ENCODE measurements at regions not wholly inside any gene's neighbourhood (a gene's known extent, or its start where the extent isn't known, plus 50 kb on each side); places are given as distances from the start of the nearest gene placed in this dataset.

- no peak overlapping the region for H2AFZ ChIP-seq
- H3K9me3 Mint-ChIP-seq, result no peaks in the 10 kb centered on the region
- DNase-seq (ENCODE audit: low spot score), result no peak
- no peak for ATAC-seq
- H3K27ac ChIP-seq (ENCODE audit: low read depth), result no peak overlapping the region
- H3K4me1 ChIP-seq (ENCODE audit: insufficient read depth), result no peaks in the 10 kb centered on the region
- 0 out of 2 replicates have a peak, but pooled peaks cover 11% of the 10 kb centered on the region for H3K9me2 ChIP-seq (ENCODE audit: insufficient read depth)
- H3K36me3 ChIP-seq (ENCODE audit: insufficient read depth), result no peaks in the 10 kb centered on the region
- no peak overlapping the region for H3K4me2 ChIP-seq
- no peak overlapping the region for H3K27ac Mint-ChIP-seq
- H3K27me3 Mint-ChIP-seq (ENCODE audit: insufficient read depth, low read depth, poor library complexity), result peaks cover 2% of the 10 kb centered on the region
- H3F3A ChIP-seq (replicated peaks; ENCODE audit: low read depth), result no peaks in the 10 kb centered on the region
- no peaks in the 10 kb centered on the region for H4K20me1 ChIP-seq (replicated peaks; ENCODE audit: insufficient read depth)
- H3K4me3 Mint-ChIP-seq, result no peak overlapping the region
- H3K4me1 Mint-ChIP-seq, result peaks cover 6% of the 10 kb centered on the region
- no peak overlapping the region for H3K4me3 ChIP-seq
- TF ChIP-seq POLR2AphosphoS5 (IDR thresholded peaks at IDR 0.05; ENCODE audit: low read depth) (no peak), CREB1 (CRISPR knock-in tag; IDR thresholded peaks at IDR 0.05; ENCODE audit: low read depth) (no peak), ZNF331 (CRISPR knock-in tag; IDR thresholded peaks at IDR 0.05; ENCODE audit: low read depth) (no peak), EZH2phosphoT487 (IDR thresholded peaks at IDR 0.05; ENCODE audit: unreplicated experiment) (no peak), ZNF114 (CRISPR knock-in tag; IDR thresholded peaks at IDR 0.05) (no peak), STAT1 (IDR thresholded peaks at IDR 0.05; ENCODE audit: unreplicated experiment) (no peak), EZH2 (IDR thresholded peaks at IDR 0.05; ENCODE audit: low read depth, unreplicated experiment) (no peak), JUNB (IDR thresholded peaks at IDR 0.05; ENCODE audit: unreplicated experiment) (no peak), CTCF (conservative IDR thresholded peaks at IDR 0.05; ENCODE audit: low read depth in 2 of 2) (no peak), ETS1 (IDR thresholded peaks at IDR 0.05) (no peak)
- TF ChIP-seq, protein P1, sequence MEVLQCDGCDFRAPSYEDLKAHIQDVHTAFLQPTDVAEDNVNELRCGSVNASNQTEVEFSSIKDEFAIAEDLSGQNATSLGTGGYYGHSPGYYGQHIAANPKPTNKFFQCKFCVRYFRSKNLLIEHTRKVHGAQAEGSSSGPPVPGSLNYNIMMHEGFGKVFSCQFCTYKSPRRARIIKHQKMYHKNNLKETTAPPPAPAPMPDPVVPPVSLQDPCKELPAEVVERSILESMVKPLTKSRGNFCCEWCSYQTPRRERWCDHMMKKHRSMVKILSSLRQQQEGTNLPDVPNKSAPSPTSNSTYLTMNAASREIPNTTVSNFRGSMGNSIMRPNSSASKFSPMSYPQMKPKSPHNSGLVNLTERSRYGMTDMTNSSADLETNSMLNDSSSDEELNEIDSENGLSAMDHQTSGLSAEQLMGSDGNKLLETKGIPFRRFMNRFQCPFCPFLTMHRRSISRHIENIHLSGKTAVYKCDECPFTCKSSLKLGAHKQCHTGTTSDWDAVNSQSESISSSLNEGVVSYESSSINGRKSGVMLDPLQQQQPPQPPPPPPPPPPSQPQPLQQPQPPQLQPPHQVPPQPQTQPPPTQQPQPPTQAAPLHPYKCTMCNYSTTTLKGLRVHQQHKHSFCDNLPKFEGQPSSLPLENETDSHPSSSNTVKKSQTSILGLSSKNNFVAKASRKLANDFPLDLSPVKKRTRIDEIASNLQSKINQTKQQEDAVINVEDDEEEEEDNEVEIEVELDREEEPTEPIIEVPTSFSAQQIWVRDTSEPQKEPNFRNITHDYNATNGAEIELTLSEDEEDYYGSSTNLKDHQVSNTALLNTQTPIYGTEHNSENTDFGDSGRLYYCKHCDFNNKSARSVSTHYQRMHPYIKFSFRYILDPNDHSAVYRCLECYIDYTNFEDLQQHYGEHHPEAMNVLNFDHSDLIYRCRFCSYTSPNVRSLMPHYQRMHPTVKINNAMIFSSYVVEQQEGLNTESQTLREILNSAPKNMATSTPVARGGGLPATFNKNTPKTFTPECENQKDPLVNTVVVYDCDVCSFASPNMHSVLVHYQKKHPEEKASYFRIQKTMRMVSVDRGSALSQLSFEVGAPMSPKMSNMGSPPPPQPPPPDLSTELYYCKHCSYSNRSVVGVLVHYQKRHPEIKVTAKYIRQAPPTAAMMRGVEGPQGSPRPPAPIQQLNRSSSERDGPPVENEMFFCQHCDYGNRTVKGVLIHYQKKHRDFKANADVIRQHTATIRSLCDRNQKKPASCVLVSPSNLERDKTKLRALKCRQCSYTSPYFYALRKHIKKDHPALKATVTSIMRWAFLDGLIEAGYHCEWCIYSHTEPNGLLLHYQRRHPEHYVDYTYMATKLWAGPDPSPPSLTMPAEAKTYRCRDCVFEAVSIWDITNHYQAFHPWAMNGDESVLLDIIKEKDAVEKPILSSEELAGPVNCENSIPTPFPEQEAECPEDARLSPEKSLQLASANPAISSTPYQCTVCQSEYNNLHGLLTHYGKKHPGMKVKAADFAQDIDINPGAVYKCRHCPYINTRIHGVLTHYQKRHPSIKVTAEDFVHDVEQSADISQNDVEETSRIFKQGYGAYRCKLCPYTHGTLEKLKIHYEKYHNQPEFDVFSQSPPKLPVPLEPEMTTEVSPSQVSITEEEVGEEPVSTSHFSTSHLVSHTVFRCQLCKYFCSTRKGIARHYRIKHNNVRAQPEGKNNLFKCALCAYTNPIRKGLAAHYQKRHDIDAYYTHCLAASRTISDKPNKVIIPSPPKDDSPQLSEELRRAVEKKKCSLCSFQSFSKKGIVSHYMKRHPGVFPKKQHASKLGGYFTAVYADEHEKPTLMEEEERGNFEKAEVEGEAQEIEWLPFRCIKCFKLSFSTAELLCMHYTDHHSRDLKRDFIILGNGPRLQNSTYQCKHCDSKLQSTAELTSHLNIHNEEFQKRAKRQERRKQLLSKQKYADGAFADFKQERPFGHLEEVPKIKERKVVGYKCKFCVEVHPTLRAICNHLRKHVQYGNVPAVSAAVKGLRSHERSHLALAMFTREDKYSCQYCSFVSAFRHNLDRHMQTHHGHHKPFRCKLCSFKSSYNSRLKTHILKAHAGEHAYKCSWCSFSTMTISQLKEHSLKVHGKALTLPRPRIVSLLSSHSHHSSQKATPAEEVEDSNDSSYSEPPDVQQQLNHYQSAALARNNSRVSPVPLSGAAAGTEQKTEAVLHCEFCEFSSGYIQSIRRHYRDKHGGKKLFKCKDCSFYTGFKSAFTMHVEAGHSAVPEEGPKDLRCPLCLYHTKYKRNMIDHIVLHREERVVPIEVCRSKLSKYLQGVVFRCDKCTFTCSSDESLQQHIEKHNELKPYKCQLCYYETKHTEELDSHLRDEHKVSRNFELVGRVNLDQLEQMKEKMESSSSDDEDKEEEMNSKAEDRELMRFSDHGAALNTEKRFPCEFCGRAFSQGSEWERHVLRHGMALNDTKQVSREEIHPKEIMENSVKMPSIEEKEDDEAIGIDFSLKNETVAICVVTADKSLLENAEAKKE (CRISPR knock-in tag; IDR thresholded peaks at IDR 0.05), result no peak
- TF ChIP-seq, protein P2, sequence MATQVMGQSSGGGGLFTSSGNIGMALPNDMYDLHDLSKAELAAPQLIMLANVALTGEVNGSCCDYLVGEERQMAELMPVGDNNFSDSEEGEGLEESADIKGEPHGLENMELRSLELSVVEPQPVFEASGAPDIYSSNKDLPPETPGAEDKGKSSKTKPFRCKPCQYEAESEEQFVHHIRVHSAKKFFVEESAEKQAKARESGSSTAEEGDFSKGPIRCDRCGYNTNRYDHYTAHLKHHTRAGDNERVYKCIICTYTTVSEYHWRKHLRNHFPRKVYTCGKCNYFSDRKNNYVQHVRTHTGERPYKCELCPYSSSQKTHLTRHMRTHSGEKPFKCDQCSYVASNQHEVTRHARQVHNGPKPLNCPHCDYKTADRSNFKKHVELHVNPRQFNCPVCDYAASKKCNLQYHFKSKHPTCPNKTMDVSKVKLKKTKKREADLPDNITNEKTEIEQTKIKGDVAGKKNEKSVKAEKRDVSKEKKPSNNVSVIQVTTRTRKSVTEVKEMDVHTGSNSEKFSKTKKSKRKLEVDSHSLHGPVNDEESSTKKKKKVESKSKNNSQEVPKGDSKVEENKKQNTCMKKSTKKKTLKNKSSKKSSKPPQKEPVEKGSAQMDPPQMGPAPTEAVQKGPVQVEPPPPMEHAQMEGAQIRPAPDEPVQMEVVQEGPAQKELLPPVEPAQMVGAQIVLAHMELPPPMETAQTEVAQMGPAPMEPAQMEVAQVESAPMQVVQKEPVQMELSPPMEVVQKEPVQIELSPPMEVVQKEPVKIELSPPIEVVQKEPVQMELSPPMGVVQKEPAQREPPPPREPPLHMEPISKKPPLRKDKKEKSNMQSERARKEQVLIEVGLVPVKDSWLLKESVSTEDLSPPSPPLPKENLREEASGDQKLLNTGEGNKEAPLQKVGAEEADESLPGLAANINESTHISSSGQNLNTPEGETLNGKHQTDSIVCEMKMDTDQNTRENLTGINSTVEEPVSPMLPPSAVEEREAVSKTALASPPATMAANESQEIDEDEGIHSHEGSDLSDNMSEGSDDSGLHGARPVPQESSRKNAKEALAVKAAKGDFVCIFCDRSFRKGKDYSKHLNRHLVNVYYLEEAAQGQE (IDR thresholded peaks at IDR 0.05; ENCODE audit: unreplicated experiment), result no peak
- no peaks in the 10 kb centered on the region for H3K27me3 ChIP-seq (ENCODE audit: insufficient read depth)
- H3K79me2 ChIP-seq (replicated peaks; ENCODE audit: insufficient read depth), result no peaks in the 10 kb centered on the region
- no peaks in the 10 kb centered on the region for H3K36me3 Mint-ChIP-seq (ENCODE audit: low read depth)
Measured at GRCh38 chr10:64067009-64067606, 545.9 kb downstream of the REEP3 start.
